ENCODE measurements at regions not wholly inside any gene's neighbourhood (a gene's known extent, or its start where the extent isn't known, plus 50 kb on each side); places are given as distances from the start of the nearest gene placed in this dataset.

DNA sequence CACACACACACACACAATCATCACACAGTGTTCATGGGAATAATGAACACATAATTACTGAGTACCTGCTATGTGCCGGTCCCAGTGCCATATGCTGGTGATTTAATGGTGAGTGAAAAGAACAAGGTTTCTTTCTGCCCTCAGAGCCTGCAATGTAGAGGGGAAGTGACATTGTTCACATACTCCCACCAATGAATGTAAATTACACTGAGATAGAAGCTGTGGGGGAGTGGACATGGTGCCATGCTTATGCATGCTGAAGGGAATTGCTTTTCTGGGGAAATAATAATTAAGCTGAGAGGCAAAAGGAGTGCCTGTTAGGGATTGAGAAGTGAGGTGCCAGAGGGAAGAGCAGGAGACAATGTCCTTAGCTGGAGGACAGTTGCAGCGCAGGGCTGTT, 175.1 kb downstream of the MFSD1 start:
- Histone ChIP-seq H4K20me1 (ENCODE audit: insufficient read depth, low read depth, low read length) (no peaks in the 10 kb centered on the region), H3K27ac (ENCODE audit: low read length) (no peak overlapping the region), H3K9me2 (replicated peaks; ENCODE audit: insufficient read depth, low read length) (no peaks in the 10 kb centered on the region), H3K4me3 (ENCODE audit: low read length) (no peak overlapping the region), H3K9ac (ENCODE audit: low read length) (no peak overlapping the region), H3K9me3 (ENCODE audit: low read length) (no peaks in the 10 kb centered on the region), H2AFZ (ENCODE audit: low read length) (no peak overlapping the region), H3K4me2 (ENCODE audit: low read depth, low read length, poor library complexity, severe bottlenecking) (no peak overlapping the region), H3K79me2 (ENCODE audit: low read length) (no peaks in the 10 kb centered on the region), H3K36me3 (ENCODE audit: insufficient read depth, low read length) (no peaks in the 10 kb centered on the region), H3K27me3 (ENCODE audit: low read length) (0 out of 2 replicates have a peak, but pooled peaks cover 5% of the 10 kb centered on the region), H3K4me1 (ENCODE audit: low read length) (no peaks in the 10 kb centered on the region)
- DNase-seq: peak; percentile 11

DNA sequence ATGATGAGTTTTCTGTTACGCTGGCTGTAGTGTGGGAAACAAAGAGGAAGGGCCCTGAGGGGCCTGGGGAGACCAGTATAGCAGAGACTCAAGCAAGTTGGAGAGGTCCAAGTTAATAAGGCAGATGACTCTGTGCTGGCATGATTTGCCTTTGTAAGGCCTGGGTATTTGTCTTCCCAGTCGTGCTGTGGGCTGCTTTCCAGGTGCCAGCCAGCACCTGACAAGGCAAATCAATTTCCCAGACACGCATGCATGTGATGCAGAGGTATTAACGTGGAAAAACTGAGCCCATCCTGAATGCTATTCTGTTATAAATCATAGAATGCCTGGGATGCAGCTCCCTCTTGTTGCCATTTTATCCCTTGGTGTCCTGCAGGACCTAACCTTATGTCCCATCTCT, 175.6 kb downstream of the MFSD1 start:
- no peak for DNase-seq
- Histone ChIP-seq H3K4me2 (ENCODE audit: low read depth, low read length, poor library complexity, severe bottlenecking) (no peak overlapping the region), H3K4me1 (ENCODE audit: low read length) (no peaks in the 10 kb centered on the region), H3K36me3 (ENCODE audit: insufficient read depth, low read length) (no peaks in the 10 kb centered on the region), H3K4me3 (ENCODE audit: low read length) (no peak overlapping the region), H4K20me1 (ENCODE audit: insufficient read depth, low read depth, low read length) (no peaks in the 10 kb centered on the region), H3K9ac (ENCODE audit: low read length) (no peak overlapping the region), H3K27ac (ENCODE audit: low read length) (no peak overlapping the region), H3K9me2 (replicated peaks; ENCODE audit: insufficient read depth, low read length) (no peaks in the 10 kb centered on the region), H3K9me3 (ENCODE audit: low read length) (no peaks in the 10 kb centered on the region), H3K79me2 (ENCODE audit: low read length) (no peaks in the 10 kb centered on the region), H2AFZ (ENCODE audit: low read length) (no peak overlapping the region), H3K27me3 (ENCODE audit: low read length) (no peaks in the 10 kb centered on the region)

DNA sequence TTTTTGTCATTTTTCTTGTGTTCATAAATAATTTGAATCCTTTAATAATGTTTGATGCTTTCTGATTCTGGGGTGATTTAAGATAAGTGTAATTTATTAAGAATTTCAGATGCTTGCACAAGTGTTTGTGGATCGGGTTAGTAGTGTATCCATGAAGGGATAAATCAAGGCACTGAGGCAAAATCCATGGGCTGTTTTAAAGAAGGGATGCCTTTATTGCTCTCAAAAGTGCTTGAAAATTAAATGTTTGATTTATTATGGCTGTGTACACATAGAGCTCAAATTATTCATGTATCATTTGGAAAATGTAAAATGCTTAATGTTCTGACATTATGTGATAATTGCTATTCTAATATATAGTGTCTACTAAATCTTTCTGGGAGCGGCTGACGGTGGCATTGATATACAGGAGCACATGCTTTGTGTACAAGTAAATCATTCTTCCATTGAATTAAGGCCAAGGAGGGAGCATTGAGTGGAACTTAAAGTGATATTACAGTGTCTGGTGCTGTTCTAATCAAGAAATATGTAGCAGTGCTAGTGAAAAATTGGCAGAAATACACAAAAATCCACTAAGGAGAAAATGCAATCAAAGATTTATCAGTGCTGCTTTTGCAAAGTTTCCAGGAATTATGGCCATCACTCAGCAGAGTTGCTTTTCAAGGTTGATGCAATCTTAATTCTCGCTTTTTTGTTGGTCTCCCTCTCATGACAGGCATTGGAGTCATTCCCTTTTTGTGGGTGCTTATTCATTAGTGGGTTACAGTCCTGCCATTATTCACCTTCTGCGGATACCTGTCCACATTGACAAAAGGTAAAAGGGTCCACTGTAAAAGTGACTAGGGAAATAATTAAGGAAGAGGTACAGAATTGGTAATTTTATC, 181.6 kb downstream of the MFSD1 start:
- no peaks in the 10 kb centered on the region for H3K36me3 ChIP-seq (ENCODE audit: insufficient read depth, low read length)

GRCh38 chr3:158991146-158991705, 189.4 kb downstream of the MFSD1 start:
- H3K79me2 ChIP-seq (ENCODE audit: low read length): no peaks in the 10 kb centered on the region
- H3K27ac ChIP-seq (ENCODE audit: low read length): no peak overlapping the region
- no peak for DNase-seq
- H4K20me1 ChIP-seq (ENCODE audit: insufficient read depth, low read depth, low read length): no peaks in the 10 kb centered on the region
- no peaks in the 10 kb centered on the region for H3K9me3 ChIP-seq (ENCODE audit: low read length)
- no peaks in the 10 kb centered on the region for H3K27me3 ChIP-seq (ENCODE audit: low read length)
- no peak overlapping the region for H3K4me3 ChIP-seq (ENCODE audit: low read length)
- no peaks in the 10 kb centered on the region for H3K9me2 ChIP-seq (replicated peaks; ENCODE audit: insufficient read depth, low read length)
- no peak overlapping the region for H3K9ac ChIP-seq (ENCODE audit: low read length)
- no peak overlapping the region for H2AFZ ChIP-seq (ENCODE audit: low read length)
- no peaks in the 10 kb centered on the region for H3K4me1 ChIP-seq (ENCODE audit: low read length)
- no peaks in the 10 kb centered on the region for H3K36me3 ChIP-seq (ENCODE audit: insufficient read depth, low read length)
- no peak overlapping the region for H3K4me2 ChIP-seq (ENCODE audit: low read depth, low read length, poor library complexity, severe bottlenecking)

More for the DNA sequence above, 181.6 kb downstream of the MFSD1 start:
- no peak overlapping the region for H3K9ac ChIP-seq (ENCODE audit: low read length)
- no peaks in the 10 kb centered on the region for H3K9me3 ChIP-seq (ENCODE audit: low read length)
- no peaks in the 10 kb centered on the region for H3K79me2 ChIP-seq (ENCODE audit: low read length)
- no peaks in the 10 kb centered on the region for H3K9me2 ChIP-seq (replicated peaks; ENCODE audit: insufficient read depth, low read length)
- H4K20me1 ChIP-seq (ENCODE audit: insufficient read depth, low read depth, low read length): no peaks in the 10 kb centered on the region
- DNase-seq: no peak
- H3K4me3 ChIP-seq (ENCODE audit: low read length): no peak overlapping the region
- no peak overlapping the region for H3K4me2 ChIP-seq (ENCODE audit: low read depth, low read length, poor library complexity, severe bottlenecking)
- H3K27me3 ChIP-seq (ENCODE audit: low read length): no peaks in the 10 kb centered on the region
- no peak overlapping the region for H3K27ac ChIP-seq (ENCODE audit: low read length)
- H2AFZ ChIP-seq (ENCODE audit: low read length): no peak overlapping the region
- H3K4me1 ChIP-seq (ENCODE audit: low read length): no peaks in the 10 kb centered on the region

DNA sequence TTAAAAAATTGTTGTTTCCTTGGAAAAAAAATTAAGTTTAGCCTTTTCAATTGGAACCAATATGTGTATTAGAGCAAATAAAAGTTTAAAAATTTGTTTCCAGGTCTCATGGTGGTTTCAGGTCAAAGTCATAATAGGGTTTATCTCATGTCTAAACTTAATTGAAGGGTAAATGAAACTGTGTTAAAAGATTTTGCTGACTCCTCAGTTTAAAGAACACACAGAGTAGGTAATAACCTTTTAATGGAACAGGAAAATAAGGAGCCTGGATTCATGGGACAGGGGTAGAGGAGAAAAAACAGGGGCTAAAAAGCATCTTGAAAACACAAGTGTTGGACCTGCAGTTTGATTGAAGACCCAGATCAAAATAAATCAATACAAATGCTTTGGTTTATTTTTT, 190.6 kb downstream of the MFSD1 start:
- Histone ChIP-seq H3K79me2 (ENCODE audit: low read length) (no peaks in the 10 kb centered on the region), H4K20me1 (ENCODE audit: insufficient read depth, low read depth, low read length) (no peaks in the 10 kb centered on the region), H3K9me2 (replicated peaks; ENCODE audit: insufficient read depth, low read length) (no peaks in the 10 kb centered on the region)

GRCh38 chr3:158994386-158994785, 192.5 kb downstream of the MFSD1 start:
- H4K20me1 ChIP-seq (ENCODE audit: insufficient read depth, low read depth, low read length): no peaks in the 10 kb centered on the region
- H3K4me1 ChIP-seq (ENCODE audit: low read length): peaks cover 12% of the 10 kb centered on the region
- no peak overlapping the region for H3K4me2 ChIP-seq (ENCODE audit: low read depth, low read length, poor library complexity, severe bottlenecking)
- H3K4me3 ChIP-seq (ENCODE audit: low read length): no peak overlapping the region
- no peaks in the 10 kb centered on the region for H3K9me3 ChIP-seq (ENCODE audit: low read length)
- no peak overlapping the region for H2AFZ ChIP-seq (ENCODE audit: low read length)
- H3K27ac ChIP-seq (ENCODE audit: low read length): no peak overlapping the region
- H3K9ac ChIP-seq (ENCODE audit: low read length): no peak overlapping the region
- H3K27me3 ChIP-seq (ENCODE audit: low read length): no peaks in the 10 kb centered on the region
- no peaks in the 10 kb centered on the region for H3K79me2 ChIP-seq (ENCODE audit: low read length)
- no peaks in the 10 kb centered on the region for H3K36me3 ChIP-seq (ENCODE audit: insufficient read depth, low read length)
- no peaks in the 10 kb centered on the region for H3K9me2 ChIP-seq (replicated peaks; ENCODE audit: insufficient read depth, low read length)
- no peak for DNase-seq

More for the DNA sequence above, 190.6 kb downstream of the MFSD1 start:
- no peak overlapping the region for H3K27ac ChIP-seq (ENCODE audit: low read length)
- DNase-seq: no peak
- H3K9ac ChIP-seq (ENCODE audit: low read length): no peak overlapping the region
- H3K9me3 ChIP-seq (ENCODE audit: low read length): no peaks in the 10 kb centered on the region
- H3K4me3 ChIP-seq (ENCODE audit: low read length): no peak overlapping the region
- no peaks in the 10 kb centered on the region for H3K36me3 ChIP-seq (ENCODE audit: insufficient read depth, low read length)
- peaks cover 5% of the 10 kb centered on the region for H3K4me1 ChIP-seq (ENCODE audit: low read length)
- no peak overlapping the region for H3K4me2 ChIP-seq (ENCODE audit: low read depth, low read length, poor library complexity, severe bottlenecking)
- H2AFZ ChIP-seq (ENCODE audit: low read length): no peak overlapping the region
- no peaks in the 10 kb centered on the region for H3K27me3 ChIP-seq (ENCODE audit: low read length)

- Histone ChIP-seq H4K20me1 (ENCODE audit: insufficient read depth, low read depth, low read length) (no peaks in the 10 kb centered on the region), H3K79me2 (ENCODE audit: low read length) (no peaks in the 10 kb centered on the region), H3K9me2 (replicated peaks; ENCODE audit: insufficient read depth, low read length) (no peaks in the 10 kb centered on the region), H3K9ac (ENCODE audit: low read length) (no peak overlapping the region), H2AFZ (ENCODE audit: low read length) (no peak overlapping the region), H3K36me3 (ENCODE audit: insufficient read depth, low read length) (no peaks in the 10 kb centered on the region), H3K9me3 (ENCODE audit: low read length) (no peaks in the 10 kb centered on the region), H3K4me1 (ENCODE audit: low read length) (peaks cover 17% of the 10 kb centered on the region), H3K4me3 (ENCODE audit: low read length) (no peak overlapping the region), H3K27me3 (ENCODE audit: low read length) (no peaks in the 10 kb centered on the region), H3K27ac (ENCODE audit: low read length) (no peak overlapping the region), H3K4me2 (ENCODE audit: low read depth, low read length, poor library complexity, severe bottlenecking) (no peak overlapping the region)
- no peak for DNase-seq
Observed at GRCh38 chr3:159001711-159002110, 199.9 kb downstream of the MFSD1 start.

GRCh38 chr3:159005137-159005536, 203.3 kb downstream of the MFSD1 start:
- H3K27me3 ChIP-seq (ENCODE audit: low read length): no peaks in the 10 kb centered on the region
- no peaks in the 10 kb centered on the region for H3K9me2 ChIP-seq (replicated peaks; ENCODE audit: insufficient read depth, low read length)
- H3K9me3 ChIP-seq (ENCODE audit: low read length): no peaks in the 10 kb centered on the region
- no peak overlapping the region for H3K4me3 ChIP-seq (ENCODE audit: low read length)
- no peaks in the 10 kb centered on the region for H4K20me1 ChIP-seq (ENCODE audit: insufficient read depth, low read depth, low read length)
- no peak for DNase-seq
- H3K27ac ChIP-seq (ENCODE audit: low read length): no peak overlapping the region
- H3K4me2 ChIP-seq (ENCODE audit: low read depth, low read length, poor library complexity, severe bottlenecking): no peak overlapping the region
- no peak overlapping the region for H3K9ac ChIP-seq (ENCODE audit: low read length)
- H3K36me3 ChIP-seq (ENCODE audit: insufficient read depth, low read length): no peaks in the 10 kb centered on the region
- no peaks in the 10 kb centered on the region for H3K79me2 ChIP-seq (ENCODE audit: low read length)
- H3K4me1 ChIP-seq (ENCODE audit: low read length): peaks cover 5% of the 10 kb centered on the region; the same call in 1 of the 2 replicates
- no peak overlapping the region for H2AFZ ChIP-seq (ENCODE audit: low read length)
